K562 (cell line): ENCODE measurements at regions not wholly inside any gene's neighbourhood (a gene's known extent, or its start where the extent isn't known, plus 50 kb on each side); places are given as distances from the start of the nearest gene placed in this dataset.

Source experiments
- ATAC-seq: fragments of 200-7000 bp; cut with Tn5 transposase; 3 replicates; pipeline ENCODE4 v1.9.1; 2020; ENCODE audit warnings: moderate library complexity
- BruUV-seq: library from RNA; stranded (reverse); fragments of 400-500 nt; replicated peaks from 2 replicates; lab custom pipeline; 2021; lab: Mats Ljungman, UMichigan
- CTCF ChIA-PET: fragments of 300-600 bp; formaldehyde crosslinking; extraction: SDS; loops from one replicate; lab custom pipeline; 2021; ENCODE audit warnings: low intra/inter-chr PET ratio; lab: Yijun Ruan, JAX
- POLR2A ChIA-PET: fragments of 300-600, 350-650 bp; sonication (Branson Sonifier 250); formaldehyde crosslinking; extraction: SDS; loops from one replicate; lab custom pipeline; 2021; ENCODE audit warnings: antibody characterized with exemption, inconsistent platforms; lab: Yijun Ruan, JAX
- DNase-seq, 4 experiments: peaks; one replicate each; pipeline versions ENCODE4 v3.0.0 to v3.0.0-alpha.2; 2011 to 2018; ENCODE audit warnings: low spot score in 3 of 4, mixed read lengths in 3 of 4; ENCODE audit errors: extremely low read depth in 1 of 4
- FAIRE-seq: peaks from 2 replicates; lab custom pipeline; 2011; peaks lifted over from hg19 to GRCh38; lab: Jason Lieb, UNC
- H2AFZ ChIP-seq: 2 replicates; pipeline ENCODE4 v1.6.0; 2011; ENCODE audit warnings: low read depth, low read length, control low read depth, inconsistent platforms
- H3K27ac ChIP-seq: fragments of 200-600 bp; 3 replicates; pipeline ENCODE4 v1.8.0; 2011; ENCODE audit warnings: low read depth, mild to moderate bottlenecking, control low read depth, inconsistent platforms, low read length, moderate library complexity, mixed read lengths; ENCODE audit errors: extremely low read depth
- H3K27me3 ChIP-seq, 2 experiments: fragments of 300-600 bp in 1 of 2; 2 replicates in 1 of 2; 3 replicates in 1 of 2; pipeline versions ENCODE4 v1.6.0 to v1.8.0; 2011; ENCODE audit warnings: inconsistent platforms in 2 of 2, low read length in 2 of 2, mild to moderate bottlenecking in 1 of 2, mixed read lengths in 1 of 2, moderate library complexity in 1 of 2; ENCODE audit not compliant: control insufficient read depth in 2 of 2, insufficient read depth in 2 of 2
- H3K36me3 ChIP-seq: fragments of 300-600 bp; 3 replicates; pipeline ENCODE4 v1.8.0; 2011; ENCODE audit warnings: mild to moderate bottlenecking, low read length, inconsistent platforms; ENCODE audit not compliant: control insufficient read depth, insufficient read depth
- H3K4me1 ChIP-seq, 2 experiments: fragments of 200-600 bp in 1 of 2; replicated peaks in 1 of 2; 2 replicates in 1 of 2; 3 replicates in 1 of 2; pipeline versions ENCODE4 v1.5.1 to v1.8.0; 2011; ENCODE audit warnings: inconsistent platforms in 2 of 2, low read length in 2 of 2, mild to moderate bottlenecking in 1 of 2, mixed read lengths in 1 of 2, moderate library complexity in 1 of 2; ENCODE audit not compliant: control insufficient read depth in 2 of 2, insufficient read depth in 2 of 2
- H3K4me2 ChIP-seq: 2 replicates; pipeline ENCODE4 v1.6.1; 2011; ENCODE audit warnings: low read length, control low read depth, inconsistent platforms, mixed read lengths; ENCODE audit not compliant: insufficient read depth
- H3K4me3 ChIP-seq: fragments of 200-600 bp; sonication (generic), shearing (Covaris generic); 2 replicates; pipeline ENCODE4 v1.5.1; 2016; ENCODE audit warnings: control low read depth, inconsistent platforms
- H3K79me2 ChIP-seq: fragments of 200-600 bp; 3 replicates; pipeline ENCODE4 v1.8.0; 2011; ENCODE audit warnings: low read length, inconsistent platforms; ENCODE audit not compliant: control insufficient read depth, insufficient read depth
- H3K9ac ChIP-seq, 2 experiments: 2 replicates each; pipeline versions ENCODE4 v1.6.0 to v1.6.1; 2011; ENCODE audit warnings: low read depth in 2 of 2, low read length in 2 of 2, control low read depth in 1 of 2, inconsistent platforms in 1 of 2, mild to moderate bottlenecking in 1 of 2, mixed read lengths in 1 of 2; ENCODE audit not compliant: insufficient read depth in 1 of 2
- H3K9me1 ChIP-seq: one replicate; pipeline ENCODE4 v1.6.0; 2011; ENCODE audit warnings: inconsistent platforms, mild to moderate bottlenecking, low read length, moderate library complexity; ENCODE audit not compliant: control insufficient read depth, insufficient read depth
- H3K9me3 ChIP-seq: replicated peaks from 2 replicates; pipeline ENCODE4 v1.5.1; 2011; ENCODE audit warnings: low read depth, low read length, inconsistent platforms; ENCODE audit not compliant: control insufficient read depth, insufficient read depth
- H4K20me1 ChIP-seq: replicated peaks from 2 replicates; pipeline ENCODE4 v1.6.1; 2011; ENCODE audit warnings: low read length, inconsistent platforms, mixed read lengths; ENCODE audit not compliant: control insufficient read depth, insufficient read depth
- ADNP ChIP-seq: fragments of 200-800 bp; sonication (Bioruptor generic); IDR thresholded peaks from 2 replicates; pipeline ENCODE4 v1.6.1; 2016; ENCODE audit warnings: missing genetic modification characterization, missing compliant biosample characterization
- BCLAF1 ChIP-seq, 2 experiments: fragments of 450-650 bp in 1 of 2; IDR thresholded peaks; 2 replicates each; pipeline ENCODE4 v1.6.1; 2011 to 2017; ENCODE audit warnings: low read depth in 2 of 2, antibody characterized with exemption in 1 of 2, borderline replicate concordance in 1 of 2, low read length in 1 of 2, mild to moderate bottlenecking in 1 of 2, mixed read lengths in 1 of 2; ENCODE audit not compliant: control insufficient read depth in 1 of 2
- E2F5 ChIP-seq: sonication (generic); formaldehyde crosslinking; IDR thresholded peaks from 2 replicates; pipeline ENCODE4 v1.8.0; 2022; ENCODE audit warnings: mild to moderate bottlenecking, missing genetic modification reagents
- EP300 ChIP-seq: IDR thresholded peaks from 2 replicates; pipeline ENCODE4 v1.6.1; 2012; ENCODE audit warnings: low read length, improper control_type of control experiment
- NFATC3 ChIP-seq: fragments of 450-650 bp; IDR thresholded peaks from 2 replicates; pipeline ENCODE4 v1.6.1; 2017; ENCODE audit warnings: mild to moderate bottlenecking
- PHB ChIP-seq: fragments of 250-450 bp; sonication (Bioruptor Pico); IDR thresholded peaks from 2 replicates; pipeline ENCODE4 v1.5.0; 2021
- POLR3G ChIP-seq: IDR thresholded peaks from 2 replicates; pipeline ENCODE4 v1.6.1; 2011; ENCODE audit not compliant: insufficient read length, insufficient replicate concordance; ENCODE audit errors: extremely low read depth
- PPARD ChIP-seq: fragments of 250-450 bp; sonication (Bioruptor Pico); IDR thresholded peaks from 2 replicates; pipeline ENCODE4 v1.8.0; 2022; ENCODE audit warnings: inconsistent platforms, mild to moderate bottlenecking, moderate library complexity
- ZFP36 ChIP-seq: fragments of 150-350 bp; IDR thresholded peaks from 2 replicates; pipeline ENCODE4 v1.6.1; 2018; ENCODE audit warnings: low read length, low read depth; ENCODE audit not compliant: partially characterized antibody
- ZNF436 ChIP-seq: fragments of 250-450, 450-650 bp; sonication (Bioruptor Pico); formaldehyde crosslinking; IDR thresholded peaks from 2 replicates; pipeline ENCODE4 v1.7.0; 2020; ENCODE audit warnings: mild to moderate bottlenecking
- WGBS: fragments of 100-300 bp; shearing (Covaris generic); methylation state at CpG from one replicate; pipeline ENCODE4 v1.1.6; 2016; ENCODE audit warnings: low coverage, mixed read lengths; ENCODE audit not compliant: insufficient coverage; ENCODE audit errors: missing lambda C conversion rate; 5-methylcytosine and 5-hydroxymethylcytosine counted together
- in situ Hi-C: fragments of 300-500 bp; cut with MboI; formaldehyde crosslinking; loops from 4 replicates; pipeline ENCODE4 v1.15.0; 2018; ENCODE audit warnings: inconsistent platforms, mixed read lengths
- intact Hi-C: fragments of 100-400 bp; cut with micrococcal nuclease; formaldehyde crosslinking; loops from 2 replicates; pipeline ENCODE4 v1.14.2; 2022
- TF ChIP-seq, protein P1 (sequence below), 3 experiments: IDR thresholded peaks in 2 of 3; conservative IDR thresholded peaks in 1 of 3; 2 replicates each; pipeline ENCODE4 v1.5.1; 2011 to 2012; ENCODE audit warnings: low read length in 3 of 3, mild to moderate bottlenecking in 3 of 3, control low read depth in 2 of 3, improper control_type of control experiment in 1 of 3, inconsistent platforms in 1 of 3, low read depth in 1 of 3, mixed read lengths in 1 of 3, moderate library complexity in 1 of 3; ENCODE audit not compliant: insufficient read depth in 2 of 3

- H3K9me3 ChIP-seq, result no peaks in the 10 kb centered on the region; the same call in 1 of the 2 replicates
- no peak overlapping the region for H3K4me3 ChIP-seq
- POLR2A ChIA-PET, result no interaction called here
- no peaks in the 10 kb centered on the region for H4K20me1 ChIP-seq
- H3K4me2 ChIP-seq, result no peak overlapping the region
- no peaks in the 10 kb centered on the region for H3K27me3 ChIP-seq
- TF ChIP-seq, protein P1, sequence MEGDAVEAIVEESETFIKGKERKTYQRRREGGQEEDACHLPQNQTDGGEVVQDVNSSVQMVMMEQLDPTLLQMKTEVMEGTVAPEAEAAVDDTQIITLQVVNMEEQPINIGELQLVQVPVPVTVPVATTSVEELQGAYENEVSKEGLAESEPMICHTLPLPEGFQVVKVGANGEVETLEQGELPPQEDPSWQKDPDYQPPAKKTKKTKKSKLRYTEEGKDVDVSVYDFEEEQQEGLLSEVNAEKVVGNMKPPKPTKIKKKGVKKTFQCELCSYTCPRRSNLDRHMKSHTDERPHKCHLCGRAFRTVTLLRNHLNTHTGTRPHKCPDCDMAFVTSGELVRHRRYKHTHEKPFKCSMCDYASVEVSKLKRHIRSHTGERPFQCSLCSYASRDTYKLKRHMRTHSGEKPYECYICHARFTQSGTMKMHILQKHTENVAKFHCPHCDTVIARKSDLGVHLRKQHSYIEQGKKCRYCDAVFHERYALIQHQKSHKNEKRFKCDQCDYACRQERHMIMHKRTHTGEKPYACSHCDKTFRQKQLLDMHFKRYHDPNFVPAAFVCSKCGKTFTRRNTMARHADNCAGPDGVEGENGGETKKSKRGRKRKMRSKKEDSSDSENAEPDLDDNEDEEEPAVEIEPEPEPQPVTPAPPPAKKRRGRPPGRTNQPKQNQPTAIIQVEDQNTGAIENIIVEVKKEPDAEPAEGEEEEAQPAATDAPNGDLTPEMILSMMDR (IDR thresholded peaks at IDR 0.05 in 2 of 3, conservative IDR thresholded peaks at IDR 0.05 in 1 of 3; ENCODE audit: insufficient read depth in 2 of 3, low read depth in 1 of 3, low read length in 3 of 3), result no peak
- TF ChIP-seq NFATC3, result no peak
- TF ChIP-seq BCLAF1 (IDR thresholded peaks at IDR 0.05; ENCODE audit: borderline replicate concordance in 1 of 2, control insufficient read depth in 1 of 2, low read depth in 2 of 2, low read length in 1 of 2), result no peak
- no peak for TF ChIP-seq ADNP (tag)
- no peak for TF ChIP-seq POLR3G
- no peak for TF ChIP-seq EP300
- TF ChIP-seq PHB, result no peak
- no peak for TF ChIP-seq ZFP36
- no peak for TF ChIP-seq E2F5
- TF ChIP-seq ZNF436 (CRISPR knock-in tag), result no peak
- no peak for TF ChIP-seq PPARD
- H3K79me2 ChIP-seq, result no peaks in the 10 kb centered on the region
- no peak overlapping the region for H2AFZ ChIP-seq
- H3K9me1 ChIP-seq, result no peaks in the 10 kb centered on the region
- no peak for DNase-seq
- no peak overlapping the region for H3K9ac ChIP-seq
- WGBS, result 3% methylated on average over 5 of the region's 5 CpGs
- in situ Hi-C loops, result no loop called here
- intact Hi-C loops, result no loop called here
- H3K36me3 ChIP-seq, result no peaks in the 10 kb centered on the region
- BruUV-seq, result no TSS peak
- FAIRE-seq, result no peak
- CTCF ChIA-PET, result no interaction called here
- H3K4me1 ChIP-seq, result no peaks in the 10 kb centered on the region
- no peak for ATAC-seq
- no peak overlapping the region for H3K27ac ChIP-seq
These were observed 1046.0 kb downstream of the MRPL39 start for GRCh38 chr21:24561291-24561690.
